ENCODE measurements at regions not wholly inside any gene's neighbourhood (a gene's known extent, or its start where the extent isn't known, plus 50 kb on each side); places are given as distances from the start of the nearest gene placed in this dataset.

DNA sequence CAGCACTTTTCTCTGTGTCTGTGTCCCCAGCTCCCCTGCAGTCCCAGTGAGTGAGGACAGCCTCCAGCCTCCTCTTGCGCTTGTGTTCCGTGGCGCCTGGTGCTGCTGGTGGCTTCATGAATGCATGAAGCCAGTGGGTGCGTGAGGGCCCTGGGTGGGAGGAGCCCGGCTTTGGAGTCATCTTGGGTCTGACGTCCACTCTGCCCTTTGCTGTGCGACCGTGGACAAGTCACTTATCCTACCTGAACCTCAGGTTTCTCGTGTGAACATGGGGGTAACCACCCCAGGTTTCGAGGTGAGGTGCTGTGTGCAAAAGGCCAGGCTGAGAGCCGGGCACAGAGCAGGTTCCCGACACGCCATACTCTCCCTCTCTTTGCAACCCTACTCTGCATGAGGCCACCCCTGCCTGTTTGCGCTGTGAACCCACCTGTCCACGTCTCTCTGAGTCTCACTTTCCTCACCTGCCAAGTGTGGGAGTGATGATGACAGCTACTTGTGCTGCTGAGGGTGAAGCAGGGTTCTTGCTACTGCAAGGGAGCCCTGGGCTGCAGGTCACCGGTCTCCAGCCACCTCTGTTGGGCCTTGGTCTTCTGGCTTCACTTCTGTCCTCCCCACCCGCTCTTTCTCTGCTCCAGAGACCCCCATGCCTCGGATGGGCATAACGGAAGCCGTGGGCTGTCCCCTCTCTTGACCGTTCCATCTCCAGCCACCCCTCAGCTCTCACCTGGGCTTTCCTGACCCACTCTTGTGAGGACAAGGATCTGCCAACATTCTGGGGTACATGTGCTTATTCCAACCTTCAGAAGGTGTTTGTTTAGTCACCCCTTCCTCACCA lies 537.6 kb downstream of the TBC1D22A start:
- no peak for DNase-seq (ENCODE audit: low spot score)

- no peak for DNase-seq (ENCODE audit: low spot score)
These were observed 536.9 kb downstream of the TBC1D22A start for GRCh38 chr22:47299211-47299862.

DNA sequence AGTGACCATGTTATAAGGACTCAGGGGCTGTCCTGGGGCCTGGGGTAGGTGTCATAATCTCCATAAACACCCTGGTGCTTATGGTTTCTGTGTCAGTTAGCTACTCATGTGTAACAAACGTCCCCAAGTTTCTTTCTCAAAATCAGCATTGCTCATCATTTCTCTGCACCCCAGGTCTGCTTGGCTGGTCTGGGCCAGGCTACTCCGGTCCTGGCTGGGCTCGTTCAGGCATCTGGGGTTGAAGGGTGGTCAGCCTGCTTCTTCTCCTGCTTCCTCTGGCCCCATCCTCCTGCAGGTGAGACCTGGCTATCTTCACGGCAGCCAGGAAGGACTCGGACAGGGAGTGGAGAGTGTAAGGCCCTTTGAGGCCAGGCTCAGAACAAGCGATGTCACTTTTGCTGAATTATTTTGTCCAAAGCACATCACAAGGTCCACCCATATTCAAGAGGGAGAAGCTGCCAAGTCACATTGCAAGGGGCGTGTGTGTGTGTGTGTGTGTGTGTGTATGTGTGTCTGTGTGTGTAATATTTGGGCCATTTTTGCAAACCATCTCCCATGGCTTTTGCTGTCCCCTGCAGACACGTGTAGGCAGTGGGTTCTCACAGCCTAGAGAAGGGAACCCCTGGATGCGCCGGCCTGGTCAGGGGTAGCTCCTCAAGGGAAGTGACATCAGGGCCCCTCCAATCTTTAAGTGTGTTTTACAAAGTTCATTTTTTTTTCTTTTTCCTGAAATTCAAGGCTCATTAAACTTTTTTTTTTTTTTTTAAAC lies 535.8 kb downstream of the TBC1D22A start:
- no peak for DNase-seq (ENCODE audit: low spot score)

DNA sequence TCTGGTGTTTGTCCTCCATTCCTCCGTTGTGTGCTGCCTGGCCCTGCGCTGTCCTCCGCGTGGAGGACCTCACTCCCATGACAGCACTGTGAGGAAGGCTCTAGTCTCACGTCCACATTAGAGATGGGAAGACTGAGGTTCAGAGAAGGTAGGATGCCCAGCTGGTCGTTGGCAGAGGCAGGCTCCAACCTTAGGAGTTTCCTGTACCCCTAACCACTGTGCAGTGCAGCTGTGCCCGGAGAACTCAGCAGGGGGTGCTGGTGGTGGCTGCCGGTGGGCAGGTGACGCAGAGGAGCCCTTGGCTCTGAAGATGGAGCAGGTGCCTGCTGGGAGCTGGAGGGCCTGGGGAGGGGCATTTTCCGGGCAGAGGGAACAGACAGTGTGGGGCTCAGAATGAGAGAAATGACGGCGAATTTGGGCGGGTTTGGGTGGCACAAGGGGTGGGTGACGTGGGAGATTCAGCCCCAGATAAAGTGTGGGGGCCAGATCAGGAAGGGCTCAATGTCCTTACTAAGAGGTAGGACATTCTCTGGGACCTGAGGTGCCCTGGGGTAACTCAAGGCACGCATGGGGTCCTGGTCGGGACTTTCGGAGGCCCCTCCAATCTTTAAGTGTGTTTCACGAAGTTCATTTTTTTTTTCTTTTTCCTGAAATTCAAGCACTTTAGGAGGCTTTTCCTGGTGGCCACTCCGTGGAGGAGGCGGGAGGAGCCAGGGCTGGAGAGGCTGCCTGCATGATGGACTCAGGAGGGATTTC lies 535.0 kb downstream of the TBC1D22A start:
- no peak for DNase-seq (ENCODE audit: low spot score)

GRCh38 chr22:47296405-47297260 lies 534.2 kb downstream of the TBC1D22A start:
- no peak for DNase-seq (ENCODE audit: low spot score)

DNA sequence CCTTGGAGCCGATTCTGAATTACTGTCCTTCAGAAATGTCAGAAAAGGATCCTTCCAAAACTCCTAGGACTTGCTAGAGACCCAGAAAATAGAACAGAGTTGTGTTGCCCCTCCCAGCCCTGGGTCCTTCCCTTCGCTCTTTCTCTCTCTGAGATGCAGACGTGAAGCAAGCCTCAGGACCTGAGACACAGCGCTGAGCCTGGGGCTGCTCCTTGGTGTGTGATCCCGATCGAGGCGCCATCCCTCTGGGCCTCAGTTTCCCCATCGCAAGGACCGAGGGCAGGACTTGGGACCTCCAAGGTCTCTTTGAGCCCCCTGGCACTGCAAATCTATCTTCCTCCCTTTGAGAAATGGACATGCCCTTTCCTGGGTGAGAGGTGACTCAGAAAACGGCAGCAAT lies 533.5 kb downstream of the TBC1D22A start:
- no peak for DNase-seq (ENCODE audit: low spot score)

DNA sequence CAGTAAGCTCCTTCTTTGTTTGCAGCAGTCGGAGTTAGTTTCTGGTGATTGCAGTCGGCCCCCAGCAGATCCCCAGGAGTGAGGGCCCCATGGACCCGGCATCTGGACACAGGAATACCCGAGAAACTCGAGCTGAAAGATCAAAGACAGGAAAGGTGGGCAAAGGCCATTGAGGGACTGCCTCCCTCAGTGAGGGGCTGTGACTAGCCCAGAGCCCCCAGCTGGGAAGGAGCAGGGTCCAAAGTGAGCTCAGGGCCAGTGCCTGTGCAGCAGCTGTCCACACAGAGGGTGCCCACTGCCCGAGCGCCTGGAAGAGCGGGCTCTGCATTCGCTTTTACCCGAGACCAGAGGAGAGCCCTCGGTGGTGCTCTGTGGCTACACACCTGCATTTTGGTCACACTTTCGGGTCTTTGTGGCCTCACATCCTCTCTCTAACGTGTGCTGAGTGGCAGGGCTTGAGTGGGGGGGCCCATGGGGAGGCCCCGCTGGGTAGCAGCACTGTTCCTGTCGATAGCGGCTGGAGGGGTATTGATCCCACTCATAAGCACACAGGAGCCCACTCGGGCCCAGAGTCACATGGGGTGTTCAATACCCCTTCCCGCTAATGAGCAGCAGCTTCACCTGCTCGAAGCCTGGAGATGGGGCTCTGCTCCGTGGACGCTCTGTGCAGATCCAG lies 532.9 kb downstream of the TBC1D22A start:
- no peak for DNase-seq (ENCODE audit: low spot score)

- DNase-seq (ENCODE audit: low spot score) = no peak
These were observed 532.1 kb downstream of the TBC1D22A start for GRCh38 chr22:47294576-47294975.

- DNase-seq (ENCODE audit: low spot score) = no peak
These were observed 531.7 kb downstream of the TBC1D22A start for GRCh38 chr22:47294222-47294532.

GRCh38 chr22:47293368-47294221 lies 531.1 kb downstream of the TBC1D22A start:
- no peak for DNase-seq (ENCODE audit: low spot score)

DNA sequence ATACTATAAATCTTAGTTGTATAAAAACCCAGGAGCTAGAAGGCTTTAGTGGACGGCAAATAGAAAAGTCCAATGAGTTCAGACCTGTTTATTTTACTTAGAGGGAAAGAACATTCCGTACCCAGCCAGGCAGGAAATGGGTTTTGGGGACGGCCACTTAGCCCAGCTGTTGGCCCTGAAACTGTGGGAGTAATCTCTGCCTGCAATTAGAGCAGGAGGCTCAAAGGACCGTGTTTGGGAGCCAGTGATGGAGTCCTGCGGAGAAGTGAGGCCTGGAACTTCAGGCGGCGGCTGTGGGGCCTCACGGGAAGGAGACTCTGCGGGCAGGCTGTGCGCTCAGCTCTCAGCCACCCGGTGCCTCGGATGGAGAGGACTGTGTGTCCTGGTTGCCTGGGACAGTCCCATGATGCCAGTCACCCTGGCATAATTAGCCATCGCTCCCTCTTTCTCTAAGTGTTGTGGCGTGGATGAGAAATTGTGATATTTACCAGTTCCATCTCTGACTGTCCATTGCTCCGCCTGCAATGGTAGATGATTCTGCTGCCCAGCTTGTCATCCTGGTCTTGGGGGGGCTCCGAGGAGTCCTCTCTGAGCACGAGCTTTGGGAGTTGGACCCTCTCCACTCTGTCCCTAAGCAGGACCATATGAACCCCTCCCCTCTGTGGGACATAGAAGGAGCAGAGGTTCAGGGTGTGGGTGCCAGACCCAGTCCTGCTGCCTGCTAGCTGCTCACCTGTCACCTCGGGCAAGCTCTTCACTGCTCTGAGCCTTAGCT lies 530.3 kb downstream of the TBC1D22A start:
- no peak for DNase-seq (ENCODE audit: low spot score)

DNA sequence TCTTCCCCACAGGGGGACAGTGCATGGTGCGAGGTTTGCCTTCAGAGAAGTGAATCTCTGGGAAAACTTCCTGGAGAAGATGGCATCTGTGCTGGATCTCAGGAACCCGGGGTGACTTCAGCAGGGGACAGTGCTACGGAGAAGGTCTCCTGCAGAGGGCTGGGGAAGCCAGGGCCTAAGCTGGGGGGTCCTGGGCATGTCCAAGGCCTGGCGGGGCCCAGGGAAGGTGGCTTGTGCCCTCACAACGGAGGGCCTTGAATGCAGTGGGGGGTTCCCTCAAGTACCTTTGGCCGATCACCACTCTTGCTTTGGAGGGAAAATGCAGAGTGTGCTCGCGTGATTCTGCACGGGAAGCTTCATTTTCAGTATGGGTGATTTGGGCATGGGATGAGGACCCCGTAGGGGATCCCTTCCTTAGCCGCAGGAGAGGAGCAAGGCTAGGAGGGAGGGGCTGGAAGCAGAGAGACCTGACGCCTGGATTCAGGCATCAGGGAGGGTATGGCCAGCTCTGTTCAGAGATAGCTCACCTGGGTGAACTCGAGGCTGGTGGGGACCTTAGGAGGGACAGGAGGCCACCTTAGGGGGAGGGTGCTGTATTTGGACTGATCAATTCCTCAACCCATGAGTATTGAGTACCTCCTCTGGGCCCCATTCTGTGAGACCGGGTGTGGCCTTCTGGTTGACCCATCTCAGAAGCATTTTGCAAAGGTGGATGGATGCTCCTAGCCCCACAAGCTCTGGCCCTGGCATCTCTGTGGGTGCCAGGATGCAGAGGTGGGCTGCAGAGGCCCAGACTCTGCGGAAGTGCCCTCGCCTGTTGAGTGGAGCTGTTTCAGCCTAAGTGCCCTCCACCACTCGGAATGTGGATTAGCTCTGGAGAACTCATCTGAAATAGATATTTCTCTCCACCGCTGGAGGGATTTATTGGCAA lies 529.4 kb downstream of the TBC1D22A start:
- DNase-seq (ENCODE audit: low spot score) = no peak

- DNase-seq (ENCODE audit: low spot score) = no peak
These were observed 528.4 kb downstream of the TBC1D22A start for GRCh38 chr22:47290706-47291430.

DNA sequence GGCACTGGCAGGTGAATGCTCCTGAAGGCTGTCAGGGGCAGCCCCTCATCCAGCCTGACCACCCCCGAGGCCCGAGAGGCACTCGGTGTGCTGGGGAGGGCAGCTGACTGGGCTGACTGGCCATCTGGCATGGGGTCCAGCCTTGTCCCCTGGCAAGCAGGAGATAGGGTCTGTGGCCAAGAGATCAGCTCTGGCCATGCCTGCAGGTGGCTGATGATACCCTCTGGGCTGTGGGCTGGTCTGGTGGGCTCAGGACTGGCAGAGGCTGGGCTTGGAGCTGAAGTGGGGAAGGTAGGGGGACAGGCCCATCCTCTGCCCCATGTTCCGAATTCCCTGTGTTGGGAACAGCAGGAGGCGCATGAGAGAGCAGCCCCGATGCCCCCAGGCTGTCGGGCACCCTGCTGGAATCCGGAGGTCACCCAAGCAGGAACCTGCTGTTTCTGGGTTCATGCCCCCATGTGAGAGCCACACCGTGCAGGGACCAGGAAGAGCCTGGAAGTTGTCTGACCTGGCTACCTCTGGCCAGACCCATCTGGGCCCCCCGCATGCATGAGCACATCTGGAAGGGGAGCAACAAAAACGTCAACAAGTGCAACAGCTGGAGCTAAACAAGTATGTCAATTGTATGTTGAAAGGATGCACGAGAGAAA lies 527.0 kb downstream of the TBC1D22A start:
- DNase-seq (ENCODE audit: low spot score) = no peak

GRCh38 chr22:47288680-47289079 lies 526.2 kb downstream of the TBC1D22A start:
- DNase-seq (ENCODE audit: low spot score) = no peak

DNA sequence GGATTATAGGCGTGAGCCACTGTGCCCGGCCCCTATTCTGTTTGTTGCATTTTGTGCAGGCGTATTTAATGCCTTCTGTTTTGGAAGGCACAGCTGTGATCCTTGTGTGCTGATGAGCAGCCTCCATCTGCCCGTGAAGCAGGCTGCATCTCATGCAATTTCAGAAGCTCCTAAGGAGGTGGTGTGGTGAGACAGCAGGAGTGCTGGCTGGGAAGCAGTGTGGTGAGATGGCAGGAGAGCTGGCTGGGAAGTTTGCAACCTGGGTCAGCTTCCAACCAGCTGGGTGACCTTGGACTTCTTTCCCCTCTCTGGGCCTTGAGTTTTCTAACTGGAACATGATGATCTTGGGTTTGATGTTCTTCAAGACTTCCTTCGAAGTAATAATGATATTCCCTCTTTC lies 525.1 kb downstream of the TBC1D22A start:
- DNase-seq (ENCODE audit: low spot score) = no peak

DNA sequence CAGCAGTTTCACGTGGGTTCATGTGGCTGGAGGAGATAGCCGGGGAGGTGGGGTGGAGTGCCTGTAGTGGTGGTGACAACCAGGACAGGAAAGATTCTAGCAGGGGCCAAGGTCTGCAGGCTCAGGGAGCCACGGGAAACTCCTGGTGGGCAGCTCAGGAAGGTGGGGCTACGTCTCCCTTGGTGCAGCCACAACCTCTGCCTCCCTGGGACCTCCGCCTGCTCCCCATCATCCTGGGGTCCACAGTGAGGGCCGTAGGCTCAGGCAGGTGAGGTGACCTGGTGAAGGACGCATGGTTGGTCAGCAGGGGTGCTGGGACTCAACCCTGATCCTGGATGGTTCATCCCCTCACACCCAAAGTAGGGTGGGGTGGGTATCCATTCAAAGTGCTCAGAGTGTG lies 524.1 kb downstream of the TBC1D22A start:
- no peak for DNase-seq (ENCODE audit: low spot score)

Measured in putamen (tissue), 1 donor.